OCI-LY1 (cell line): ENCODE measurements at regions not wholly inside any gene's neighbourhood (a gene's known extent, or its start where the extent isn't known, plus 50 kb on each side); places are given as distances from the start of the nearest gene placed in this dataset.

ENCODE experiments used
- CTCF ChIP-seq: fragments of 200-600 bp; sonication (generic), shearing (Covaris generic); IDR thresholded peaks from 2 replicates; pipeline ENCODE4 v1.5.1; 2017; ENCODE audit warnings: mild to moderate bottlenecking, antibody characterized with exemption, low read length, moderate library complexity, mixed read lengths
- EZH2 ChIP-seq: fragments of 200-600 bp; sonication (generic), shearing (Covaris generic); IDR thresholded peaks from 2 replicates; pipeline ENCODE4 v1.8.0; 2017; ENCODE audit warnings: borderline replicate concordance, mixed run types, mild to moderate bottlenecking, antibody characterized with exemption, low read length, moderate library complexity, mixed read lengths

- TF ChIP-seq CTCF (no peak), EZH2 (no peak)
Measured at GRCh38 chr2:144607099-144607498, 87.2 kb upstream of the ZEB2 start.
